CD14-positive monocyte (primary cell): ENCODE measurements at regions not wholly inside any gene's neighbourhood (a gene's known extent, or its start where the extent isn't known, plus 50 kb on each side); places are given as distances from the start of the nearest gene placed in this dataset.
A peak's percentile ranks its signal among the peaks of the same experiment; 100 is the strongest.

Experiments used
- DNase-seq, 3 donors: peaks; one replicate each; pipeline ENCODE4 v3.0.0-alpha.2; 2011 to 2022
- H2AFZ ChIP-seq: 2 replicates; pipeline ENCODE4 v1.6.0; 2012; ENCODE audit warnings: mild to moderate bottlenecking, low read depth, low read length, inconsistent platforms; ENCODE audit not compliant: insufficient read depth, poor library complexity, severe bottlenecking
- H3K27ac ChIP-seq, 2 donors: 1 replicate in 1 of 2; 2 replicates in 1 of 2; pipeline ENCODE4 v1.5.1; 2012 to 2013; ENCODE audit warnings: low read length in 2 of 2, control low read depth in 1 of 2, inconsistent platforms in 1 of 2, low read depth in 1 of 2, mild to moderate bottlenecking in 1 of 2
- H3K27me3 ChIP-seq, 2 donors: one replicate each; pipeline versions ENCODE4 v1.6.0 to v1.6.1; 2011 to 2013; ENCODE audit warnings: low read length in 2 of 2; ENCODE audit not compliant: control insufficient read depth in 2 of 2, insufficient read depth in 2 of 2
- H3K36me3 ChIP-seq, 2 donors: replicated peaks in 1 of 2; 1 replicate in 1 of 2; 2 replicates in 1 of 2; pipeline versions ENCODE4 v1.5.1 to v1.6.1; 2012 to 2013; ENCODE audit warnings: low read length in 2 of 2, control low read depth in 1 of 2, inconsistent platforms in 1 of 2, mild to moderate bottlenecking in 1 of 2; ENCODE audit not compliant: insufficient read depth in 2 of 2, control insufficient read depth in 1 of 2
- H3K4me1 ChIP-seq, 2 donors: 1 replicate in 1 of 2; 2 replicates in 1 of 2; pipeline versions ENCODE4 v1.5.1 to v1.6.1; 2012 to 2013; ENCODE audit warnings: low read length in 2 of 2, control low read depth in 1 of 2, inconsistent platforms in 1 of 2, mild to moderate bottlenecking in 1 of 2, moderate library complexity in 1 of 2; ENCODE audit not compliant: insufficient read depth in 2 of 2, control insufficient read depth in 1 of 2
- H3K4me2 ChIP-seq: replicated peaks from 2 replicates; pipeline ENCODE3; 2012; ENCODE audit warnings: low read length, moderate library complexity, mild to moderate bottlenecking; ENCODE audit not compliant: poor library complexity, severe bottlenecking; ENCODE audit errors: extremely low read depth
- H3K4me3 ChIP-seq, 3 experiments: fragments of 200-600 bp in 1 of 3; sonication (generic) in 1 of 3; replicated peaks in 1 of 3; 1 replicate in 2 of 3; 2 replicates in 1 of 3; pipeline ENCODE4 v1.5.1; 2011 to 2013; ENCODE audit warnings: low read length in 3 of 3, mild to moderate bottlenecking in 3 of 3, control low read depth in 2 of 3, low read depth in 2 of 3, inconsistent platforms in 1 of 3, moderate library complexity in 1 of 3
- H3K79me2 ChIP-seq: 2 replicates; pipeline ENCODE4 v1.6.0; 2012; ENCODE audit warnings: mild to moderate bottlenecking, control low read depth, inconsistent platforms, low read length, moderate library complexity; ENCODE audit not compliant: insufficient read depth
- H3K9ac ChIP-seq: 2 replicates; pipeline ENCODE4 v1.6.0; 2017; ENCODE audit warnings: low read length, mild to moderate bottlenecking; ENCODE audit not compliant: insufficient read depth, poor library complexity, severe bottlenecking
- H3K9me3 ChIP-seq, 2 donors: replicated peaks in 1 of 2; 1 replicate in 1 of 2; 2 replicates in 1 of 2; pipeline versions ENCODE4 v1.5.1 to v1.6.1; 2012 to 2013; ENCODE audit warnings: low read length in 2 of 2, control low read depth in 1 of 2; ENCODE audit not compliant: control insufficient read depth in 1 of 2, insufficient read depth in 1 of 2
- H4K20me1 ChIP-seq: 2 replicates; pipeline ENCODE4 v1.6.0; 2012; ENCODE audit warnings: mild to moderate bottlenecking, low read length, control low read depth, moderate library complexity; ENCODE audit not compliant: insufficient read depth
- H3K27ac Mint-ChIP-seq, 7 donors: one replicate each; pipeline ENCODE4 v1.8.0; 2020; ENCODE audit warnings: mild to moderate bottlenecking in 7 of 7, mixed read lengths in 7 of 7, moderate library complexity in 6 of 7, inconsistent platforms in 2 of 7
- H3K27me3 Mint-ChIP-seq, 3 donors: one replicate each; pipeline ENCODE4 v1.8.0; 2021 to 2022; ENCODE audit warnings: low read depth in 3 of 3, mild to moderate bottlenecking in 3 of 3, mixed read lengths in 3 of 3, moderate library complexity in 3 of 3, inconsistent platforms in 1 of 3
- H3K36me3 Mint-ChIP-seq, 2 donors: one replicate each; pipeline ENCODE4 v1.8.0; 2020; ENCODE audit warnings: mixed read lengths in 2 of 2, inconsistent platforms in 1 of 2, mild to moderate bottlenecking in 1 of 2
- H3K4me1 Mint-ChIP-seq: one replicate; pipeline ENCODE4 v1.8.0; 2020; ENCODE audit warnings: mild to moderate bottlenecking, mixed read lengths
- H3K4me3 Mint-ChIP-seq, 2 donors: one replicate each; pipeline ENCODE4 v1.8.0; 2020; ENCODE audit warnings: mild to moderate bottlenecking in 2 of 2, mixed read lengths in 2 of 2, moderate library complexity in 1 of 2
- H3K9me3 Mint-ChIP-seq, 7 donors: one replicate each; pipeline ENCODE4 v1.8.0; 2020 to 2022; ENCODE audit warnings: mixed read lengths in 7 of 7, mild to moderate bottlenecking in 6 of 7, moderate library complexity in 6 of 7, inconsistent platforms in 2 of 7
- WGBS: methylation state at CpG from one replicate; pipeline ENCODE4 v1.1.5; 2013; ENCODE audit warnings: missing lambda C conversion rate; ENCODE audit not compliant: insufficient coverage; 5-methylcytosine and 5-hydroxymethylcytosine counted together
- intact Hi-C, 2 donors: fragments of 100-400 bp; cut with micrococcal nuclease; formaldehyde crosslinking; loops; one replicate each; pipeline versions ENCODE4 v1.15.0 to v1.15.1; 2023
- TF ChIP-seq, protein P1 (sequence below): fragments of 200-600 bp; IDR thresholded peaks from one replicate; pipeline ENCODE4 v1.8.0; 2022; ENCODE audit warnings: antibody characterized with exemption, mild to moderate bottlenecking

DNA sequence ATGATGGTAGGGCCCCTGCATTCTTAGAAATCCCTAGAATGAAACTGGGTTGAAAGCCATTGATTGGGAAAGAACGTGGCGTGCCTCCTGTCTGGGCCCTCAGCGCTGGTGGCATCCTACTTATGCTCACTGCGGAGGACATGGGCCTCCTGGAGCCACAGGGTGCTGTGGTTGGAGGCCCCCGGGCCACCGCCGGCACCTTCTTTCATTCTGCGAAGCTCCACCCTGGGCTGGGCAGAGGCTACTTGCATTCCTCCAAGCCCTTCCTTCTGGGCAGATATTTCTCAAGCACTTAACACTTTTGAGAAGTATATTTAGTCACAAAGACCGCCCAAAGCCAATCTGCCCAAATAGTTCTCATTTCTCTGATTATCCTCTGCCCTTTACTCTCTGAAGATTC is 311.9 kb downstream of the MYCN start:
- Mint-ChIP-seq H3K4me3 (no peak overlapping the region), H3K27me3 (peaks cover 1 to 11% (median 3%) of the 10 kb centered on the region in 3 donors), H3K4me1 (no peaks in the 10 kb centered on the region), H3K36me3 (no peaks in the 10 kb centered on the region), H3K27ac (no peak overlapping the region), H3K9me3 (peaks cover 0 to 6% (median 0%) of the 10 kb centered on the region in 7 donors)
- H3K36me3 ChIP-seq = no peaks in the 10 kb centered on the region
- no peak overlapping the region for H2AFZ ChIP-seq
- TF ChIP-seq, protein P1, sequence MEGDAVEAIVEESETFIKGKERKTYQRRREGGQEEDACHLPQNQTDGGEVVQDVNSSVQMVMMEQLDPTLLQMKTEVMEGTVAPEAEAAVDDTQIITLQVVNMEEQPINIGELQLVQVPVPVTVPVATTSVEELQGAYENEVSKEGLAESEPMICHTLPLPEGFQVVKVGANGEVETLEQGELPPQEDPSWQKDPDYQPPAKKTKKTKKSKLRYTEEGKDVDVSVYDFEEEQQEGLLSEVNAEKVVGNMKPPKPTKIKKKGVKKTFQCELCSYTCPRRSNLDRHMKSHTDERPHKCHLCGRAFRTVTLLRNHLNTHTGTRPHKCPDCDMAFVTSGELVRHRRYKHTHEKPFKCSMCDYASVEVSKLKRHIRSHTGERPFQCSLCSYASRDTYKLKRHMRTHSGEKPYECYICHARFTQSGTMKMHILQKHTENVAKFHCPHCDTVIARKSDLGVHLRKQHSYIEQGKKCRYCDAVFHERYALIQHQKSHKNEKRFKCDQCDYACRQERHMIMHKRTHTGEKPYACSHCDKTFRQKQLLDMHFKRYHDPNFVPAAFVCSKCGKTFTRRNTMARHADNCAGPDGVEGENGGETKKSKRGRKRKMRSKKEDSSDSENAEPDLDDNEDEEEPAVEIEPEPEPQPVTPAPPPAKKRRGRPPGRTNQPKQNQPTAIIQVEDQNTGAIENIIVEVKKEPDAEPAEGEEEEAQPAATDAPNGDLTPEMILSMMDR = no peak
- H3K9ac ChIP-seq = no peak overlapping the region
- H3K4me3 ChIP-seq = no peak overlapping the region
- 95% methylated on average over 8 of the region's 9 CpGs for WGBS
- no peaks in the 10 kb centered on the region for H3K79me2 ChIP-seq
- intact Hi-C loops = no loop called here
- no peaks in the 10 kb centered on the region for H4K20me1 ChIP-seq
- DNase-seq = no peak
- H3K9me3 ChIP-seq = no peaks in the 10 kb centered on the region
- no peak overlapping the region for H3K27ac ChIP-seq
- no peaks in the 10 kb centered on the region for H3K4me1 ChIP-seq
- no peaks in the 10 kb centered on the region for H3K27me3 ChIP-seq
- H3K4me2 ChIP-seq = no peak overlapping the region

- H4K20me1 ChIP-seq = no peaks in the 10 kb centered on the region
These were observed 311.3 kb downstream of the MYCN start for GRCh38 chr2:16251511-16252225.

More at GRCh38 chr2:16251511-16252225, 311.3 kb downstream of the MYCN start:
- no peak overlapping the region for H3K9ac ChIP-seq
- Mint-ChIP-seq H3K36me3 (no peaks in the 10 kb centered on the region), H3K9me3 (peaks cover 0 to 4% (median 0%) of the 10 kb centered on the region in 7 donors), H3K27ac (peak overlapping the region in 1 of 7 donors; percentile 43), H3K4me3 (no peak overlapping the region), H3K4me1 (no peaks in the 10 kb centered on the region), H3K27me3 (peaks cover 1 to 5% (median 3%) of the 10 kb centered on the region in 3 donors)
- DNase-seq = no peak
- no peaks in the 10 kb centered on the region for H3K36me3 ChIP-seq
- H3K9me3 ChIP-seq = no peaks in the 10 kb centered on the region
- WGBS = 86% methylated on average over 3 of the region's 8 CpGs
- H3K27me3 ChIP-seq = no peaks in the 10 kb centered on the region
- no peaks in the 10 kb centered on the region for H3K4me1 ChIP-seq
- no peak overlapping the region for H3K4me3 ChIP-seq
- no peak overlapping the region for H3K27ac ChIP-seq
- no peaks in the 10 kb centered on the region for H3K79me2 ChIP-seq
- intact Hi-C loops = no loop called here
- TF ChIP-seq, protein P1 = no peak
- H3K4me2 ChIP-seq = no peak overlapping the region
- no peak overlapping the region for H2AFZ ChIP-seq
